Lung (tissue), 11 donors: ENCODE measurements at regions not wholly inside any gene's neighbourhood (a gene's known extent, or its start where the extent isn't known, plus 50 kb on each side); places are given as distances from the start of the nearest gene placed in this dataset.

Experiments
- ATAC-seq: fragments of 200-7000 bp; cut with Tn5 transposase; one replicate; pipeline ENCODE4 v1.9.1; 2020; ENCODE audit warnings: moderate number of reproducible peaks; ENCODE audit not compliant: insufficient read depth, low FRiP score
- DNase-seq, 3 donors: peaks; one replicate each; pipeline ENCODE4 v3.0.0-alpha.2; 2013 to 2017
- H3K27ac ChIP-seq, 2 donors: one replicate each; pipeline ENCODE4 v1.5.1; 2013; ENCODE audit warnings: mild to moderate bottlenecking in 2 of 2, moderate library complexity in 2 of 2, control low read depth in 1 of 2, inconsistent platforms in 1 of 2, low read depth in 1 of 2, low read length in 1 of 2
- H3K27me3 ChIP-seq, 3 donors: one replicate each; pipeline ENCODE4 v1.5.1; 2013; ENCODE audit warnings: low read length in 2 of 3; ENCODE audit not compliant: control insufficient read depth in 3 of 3, insufficient read depth in 3 of 3
- H3K36me3 ChIP-seq, 4 donors: one replicate each; pipeline ENCODE4 v1.5.1; 2013; ENCODE audit warnings: low read length in 4 of 4, mild to moderate bottlenecking in 1 of 4, moderate library complexity in 1 of 4; ENCODE audit not compliant: control insufficient read depth in 4 of 4, insufficient read depth in 4 of 4
- H3K4me1 ChIP-seq, 5 donors: one replicate each; pipeline ENCODE4 v1.5.1; 2013; ENCODE audit warnings: low read length in 5 of 5, mild to moderate bottlenecking in 2 of 5, moderate library complexity in 1 of 5; ENCODE audit not compliant: control insufficient read depth in 5 of 5, insufficient read depth in 5 of 5
- H3K4me3 ChIP-seq: one replicate; pipeline ENCODE4 v1.5.1; 2013; ENCODE audit warnings: mild to moderate bottlenecking, control low read depth, moderate library complexity
- H3K9ac ChIP-seq, 2 donors: one replicate each; pipeline ENCODE4 v1.5.1; 2013; ENCODE audit warnings: low read length in 2 of 2, control low read depth in 1 of 2; ENCODE audit not compliant: insufficient read depth in 1 of 2
- H3K9me3 ChIP-seq, 4 donors: one replicate each; pipeline ENCODE4 v1.5.1; 2013; ENCODE audit warnings: low read length in 3 of 4, mild to moderate bottlenecking in 1 of 4, moderate library complexity in 1 of 4; ENCODE audit not compliant: control insufficient read depth in 4 of 4, insufficient read depth in 3 of 4
- CTCF ChIP-seq: IDR thresholded peaks from 2 replicates; pipeline ENCODE4 v1.5.1; 2012; ENCODE audit warnings: mild to moderate bottlenecking; ENCODE audit errors: control extremely low read depth, extremely low read depth
- WGBS, 2 donors: extraction: QIAGEN DNeasy Blood & Tissue Kit; methylation state at CpG; one replicate each; pipeline ENCODE4 v1.1.7; 2013; 5-methylcytosine and 5-hydroxymethylcytosine counted together
- donor health status: control.
- donor health status: control.
- donor health status: Bipolar disorder and iron deficiency.
- donor health status: healthy.
- donor health status: DM: yes; HTN: yes; CAD: no.

GRCh38 chrX:141975839-141976238 lies 72.1 kb downstream of the MAGEC1 start:
- ATAC-seq (no peak), DNase-seq (no peak)
- Histone ChIP-seq H3K4me1 (no peaks in the 10 kb centered on the region), H3K27ac (no peak overlapping the region), H3K9me3 (no peaks in the 10 kb centered on the region), H3K36me3 (no peaks in the 10 kb centered on the region), H3K4me3 (no peak overlapping the region), H3K27me3 (no peaks in the 10 kb centered on the region), H3K9ac (no peak overlapping the region)
- 56 to 87% methylated on average over 3 of the region's 3 CpGs for WGBS, 2 donors
- TF ChIP-seq CTCF = no peak

GRCh38 chrX:141969706-141970105 lies 66.0 kb downstream of the MAGEC1 start:
- H3K27me3 ChIP-seq = no peaks in the 10 kb centered on the region
- no peaks in the 10 kb centered on the region for H3K36me3 ChIP-seq
- DNase-seq (no peak), ATAC-seq (no peak)
- peaks cover 0 to 2% (median 0%) of the 10 kb centered on the region in 4 donors for H3K9me3 ChIP-seq
- H3K4me1 ChIP-seq = no peaks in the 10 kb centered on the region
- no peak for TF ChIP-seq CTCF
- no peak overlapping the region for H3K9ac ChIP-seq
- no peak overlapping the region for H3K4me3 ChIP-seq
- H3K27ac ChIP-seq = no peak overlapping the region

GRCh38 chrX:141960578-141960977 lies 56.9 kb downstream of the MAGEC1 start:
- H3K9ac ChIP-seq = no peak overlapping the region
- 86 to 88% methylated on average over 4 of the region's 4 CpGs for WGBS, 2 donors
- peaks cover 0 to 7% (median 0%) of the 10 kb centered on the region in 4 donors for H3K9me3 ChIP-seq
- ATAC-seq = no peak
- DNase-seq = no peak
- no peaks in the 10 kb centered on the region for H3K4me1 ChIP-seq
- H3K4me3 ChIP-seq = no peak overlapping the region
- H3K27me3 ChIP-seq = no peaks in the 10 kb centered on the region
- no peak for TF ChIP-seq CTCF
- no peaks in the 10 kb centered on the region for H3K36me3 ChIP-seq
- H3K27ac ChIP-seq = no peak overlapping the region
